GM12878 (cell line): ENCODE measurements at regions not wholly inside any gene's neighbourhood (a gene's known extent, or its start where the extent isn't known, plus 50 kb on each side); places are given as distances from the start of the nearest gene placed in this dataset.

Experiments used
- ATAC-seq: fragments of 200-7000 bp; cut with Tn5 transposase; 3 replicates; pipeline ENCODE4 v1.9.1; 2020; ENCODE audit warnings: mild to moderate bottlenecking, moderate library complexity
- BruUV-seq: library from RNA; stranded (reverse); fragments of 400-500 nt; replicated peaks from 2 replicates; lab custom pipeline; 2021; lab: Mats Ljungman, UMichigan
- CTCF ChIA-PET: fragments of 300-600 bp; sonication (Branson Sonifier 250); formaldehyde crosslinking; extraction: SDS; loops from one replicate; lab custom pipeline; 2021; ENCODE audit warnings: inconsistent platforms; lab: Yijun Ruan, JAX
- POLR2A ChIA-PET: fragments of 350-600 bp; formaldehyde crosslinking; extraction: SDS; loops from one replicate; lab custom pipeline; 2021; ENCODE audit warnings: inconsistent platforms; lab: Charles Lee
- RAD21 ChIA-PET: fragments of 300-600 bp; sonication (Branson Sonifier 250); formaldehyde crosslinking; loops from one replicate; lab custom pipeline; 2023; ENCODE audit warnings: antibody characterized with exemption; ENCODE audit not compliant: unreplicated experiment; lab: Charles Lee
- SMC1A ChIA-PET: fragments of 300-600 bp; sonication (Branson Sonifier 250); formaldehyde crosslinking; loops from one replicate; lab custom pipeline; 2023; ENCODE audit not compliant: unreplicated experiment, uncharacterized antibody; lab: Charles Lee
- DNase-seq: peaks from one replicate; pipeline ENCODE4 v3.0.0-alpha.2; 2011; ENCODE audit warnings: low read depth, low spot score
- FAIRE-seq: peaks from 3 replicates; lab custom pipeline; 2011; peaks lifted over from hg19 to GRCh38; lab: Jason Lieb, UNC
- H2AFZ ChIP-seq: 2 replicates; pipeline ENCODE4 v1.6.0; 2011; ENCODE audit warnings: low read depth, low read length, control low read depth; ENCODE audit not compliant: control insufficient read depth
- H3K27ac ChIP-seq: 2 replicates; pipeline ENCODE4 v1.5.1; 2011; ENCODE audit warnings: control low read depth; ENCODE audit not compliant: control insufficient read depth, insufficient read depth
- H3K27me3 ChIP-seq, 2 experiments: replicated peaks in 1 of 2; 2 replicates each; pipeline versions ENCODE4 v1.6.0 to v1.6.1; 2011; ENCODE audit warnings: low read length in 1 of 2; ENCODE audit not compliant: control insufficient read depth in 2 of 2, insufficient read depth in 2 of 2
- H3K36me3 ChIP-seq, 2 experiments: 2 replicates each; pipeline ENCODE4 v1.5.1; 2011; ENCODE audit warnings: low read length in 1 of 2; ENCODE audit not compliant: control insufficient read depth in 2 of 2, insufficient read depth in 2 of 2
- H3K4me1 ChIP-seq: 2 replicates; pipeline ENCODE4 v1.6.1; 2011; ENCODE audit warnings: mild to moderate bottlenecking, low read length, moderate library complexity, mixed read lengths; ENCODE audit not compliant: control insufficient read depth, insufficient read depth
- H3K4me2 ChIP-seq: 2 replicates; pipeline ENCODE4 v1.6.0; 2011; ENCODE audit warnings: control low read depth; ENCODE audit not compliant: control insufficient read depth, insufficient read depth
- H3K4me3 ChIP-seq: fragments of 200-600 bp; sonication (generic); 2 replicates; pipeline ENCODE4 v1.5.1; 2016
- H3K79me2 ChIP-seq: 2 replicates; pipeline ENCODE4 v1.6.0; 2011; ENCODE audit warnings: low read length; ENCODE audit not compliant: control insufficient read depth, insufficient read depth
- H3K9ac ChIP-seq: 2 replicates; pipeline ENCODE4 v1.8.0; 2011; ENCODE audit warnings: low read length, control low read depth, mixed read lengths; ENCODE audit not compliant: control insufficient read depth, insufficient read depth
- H3K9me3 ChIP-seq: replicated peaks from 3 replicates; pipeline ENCODE4 v1.5.1; 2011; ENCODE audit warnings: mild to moderate bottlenecking, low read length; ENCODE audit not compliant: control insufficient read depth, insufficient read depth
- H4K20me1 ChIP-seq: 2 replicates; pipeline ENCODE4 v1.6.0; 2011; ENCODE audit not compliant: control insufficient read depth, insufficient read depth
- CHD4 ChIP-seq: fragments of 200-600 bp; sonication (generic); IDR thresholded peaks from 2 replicates; pipeline ENCODE4 v1.6.1; 2016; ENCODE audit warnings: mild to moderate bottlenecking
- E4F1 ChIP-seq: fragments of 450-650 bp; IDR thresholded peaks from 2 replicates; pipeline ENCODE4 v1.6.1; 2018; ENCODE audit warnings: borderline replicate concordance, mild to moderate bottlenecking; ENCODE audit not compliant: partially characterized antibody
- HDAC2 ChIP-seq: fragments of 200-600 bp; sonication (generic); IDR thresholded peaks from 2 replicates; pipeline ENCODE4 v1.6.1; 2017
- HDAC6 ChIP-seq: fragments of 200-600 bp; sonication (generic); IDR thresholded peaks from one replicate; pipeline ENCODE4 v1.8.0; 2017; ENCODE audit warnings: antibody characterized with exemption; ENCODE audit not compliant: unreplicated experiment
- MEF2A ChIP-seq: IDR thresholded peaks from 2 replicates; pipeline ENCODE4 v1.6.1; 2011; ENCODE audit warnings: low read depth, mild to moderate bottlenecking, low read length, moderate library complexity; ENCODE audit not compliant: insufficient read depth
- MTA3 ChIP-seq: IDR thresholded peaks from 2 replicates; pipeline ENCODE4 v1.6.1; 2012; ENCODE audit warnings: low read length, inconsistent platforms, borderline replicate concordance
- MXI1 ChIP-seq: fragments of 150-350 bp; IDR thresholded peaks from 2 replicates; pipeline ENCODE4 v1.6.1; 2011; ENCODE audit warnings: low read depth, mild to moderate bottlenecking, inconsistent platforms, low read length, improper control_type of control experiment
- NFXL1 ChIP-seq: fragments of 450-650 bp; IDR thresholded peaks from 2 replicates; pipeline ENCODE4 v1.6.1; 2017; ENCODE audit warnings: antibody characterized with exemption, mild to moderate bottlenecking, borderline replicate concordance
- NFYB ChIP-seq: IDR thresholded peaks from 2 replicates; pipeline ENCODE4 v1.6.1; 2011; ENCODE audit warnings: low read depth, mild to moderate bottlenecking, low read length, improper control_type of control experiment, moderate library complexity; ENCODE audit not compliant: insufficient read depth
- RAD21 ChIP-seq: IDR thresholded peaks from 2 replicates; pipeline ENCODE4 v1.6.1; 2011; ENCODE audit warnings: mild to moderate bottlenecking, low read depth, low read length, moderate library complexity; ENCODE audit not compliant: insufficient read depth
- RCOR1 ChIP-seq: conservative IDR thresholded peaks from 2 replicates; pipeline ENCODE4 v1.6.1; 2012; ENCODE audit warnings: low read depth, low read length, improper control_type of control experiment
- SMARCA5 ChIP-seq: fragments of 450-650 bp; IDR thresholded peaks from 2 replicates; pipeline ENCODE4 v1.6.1; 2017; ENCODE audit warnings: mild to moderate bottlenecking
- ZNF217 ChIP-seq: fragments of 450-650 bp; IDR thresholded peaks from 2 replicates; pipeline ENCODE4 v1.6.1; 2017; ENCODE audit warnings: antibody characterized with exemption, mild to moderate bottlenecking
- WGBS: methylation state at CpG from one replicate; pipeline ENCODE4 v1.1.6; 2016; ENCODE audit warnings: low lambda C conversion rate; ENCODE audit not compliant: insufficient replicate concordance, insufficient coverage; ENCODE audit errors: missing lambda C conversion rate; 5-methylcytosine and 5-hydroxymethylcytosine counted together
- in situ Hi-C: fragments of 300-500 bp; cut with MboI; formaldehyde crosslinking; loops from 9 replicates; pipeline ENCODE4 v1.14.3; 2018; ENCODE audit warnings: mixed read lengths
- intact Hi-C: fragments of 100-400 bp; cut with micrococcal nuclease; formaldehyde crosslinking; loops from one replicate; pipeline ENCODE4 v1.14.2; 2022; ENCODE audit not compliant: unreplicated experiment
- TF ChIP-seq, protein P1 (sequence below): fragments of 450-650 bp; formaldehyde crosslinking; IDR thresholded peaks from 2 replicates; pipeline ENCODE4 v1.4.0; 2020; ENCODE audit warnings: mild to moderate bottlenecking, moderate library complexity
- TF ChIP-seq, protein P2 (sequence below): IDR thresholded peaks from 2 replicates; pipeline ENCODE4 v1.6.1; 2012; ENCODE audit warnings: mild to moderate bottlenecking, low read depth, low read length

DNA sequence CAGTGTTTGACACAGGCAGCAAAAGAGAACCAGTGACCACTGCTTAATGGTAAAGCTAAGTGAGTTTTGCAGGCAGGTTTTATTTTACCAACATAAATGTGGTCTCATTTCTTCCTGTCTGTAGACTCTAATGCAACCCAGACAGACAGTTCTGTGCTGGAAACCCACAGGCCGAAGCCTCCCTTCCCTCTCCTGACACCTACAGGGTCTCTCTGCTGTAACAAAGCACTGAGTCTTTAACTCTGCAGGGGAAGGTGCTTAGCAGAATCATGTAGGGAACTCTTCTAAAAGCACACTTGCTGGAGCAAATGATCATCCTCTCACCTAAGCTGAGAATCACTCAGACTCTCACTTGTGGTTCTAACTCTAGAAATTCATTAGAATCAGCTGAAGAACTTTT, 200.3 kb downstream of the KBTBD8 start:
- FAIRE-seq (peak; percentile 27), DNase-seq (no peak), ATAC-seq (no peak)
- RAD21 ChIA-PET = no interaction called here
- SMC1A ChIA-PET = no interaction called here
- Histone ChIP-seq H3K27ac (no peak overlapping the region), H4K20me1 (no peaks in the 10 kb centered on the region), H3K4me1 (no peaks in the 10 kb centered on the region), H3K4me2 (no peak overlapping the region), H3K79me2 (no peaks in the 10 kb centered on the region), H3K9ac (no peak overlapping the region), H3K9me3 (no peaks in the 10 kb centered on the region), H3K36me3 (no peaks in the 10 kb centered on the region), H3K4me3 (no peak overlapping the region), H3K27me3 (no peaks in the 10 kb centered on the region), H2AFZ (no peak overlapping the region)
- POLR2A ChIA-PET = no interaction called here
- CTCF ChIA-PET = no interaction called here
- intact Hi-C loops (no loop called here), in situ Hi-C loops (no loop called here)
- 47% methylated on average over 1 of the region's 1 CpG for WGBS
- BruUV-seq = no TSS peak
- no peak for TF ChIP-seq HDAC2
- no peak for TF ChIP-seq HDAC6
- TF ChIP-seq CHD4 = no peak
- no peak for TF ChIP-seq NFXL1
- TF ChIP-seq ZNF217 = no peak
- TF ChIP-seq RAD21 = no peak
- no peak for TF ChIP-seq E4F1
- TF ChIP-seq, protein P1, sequence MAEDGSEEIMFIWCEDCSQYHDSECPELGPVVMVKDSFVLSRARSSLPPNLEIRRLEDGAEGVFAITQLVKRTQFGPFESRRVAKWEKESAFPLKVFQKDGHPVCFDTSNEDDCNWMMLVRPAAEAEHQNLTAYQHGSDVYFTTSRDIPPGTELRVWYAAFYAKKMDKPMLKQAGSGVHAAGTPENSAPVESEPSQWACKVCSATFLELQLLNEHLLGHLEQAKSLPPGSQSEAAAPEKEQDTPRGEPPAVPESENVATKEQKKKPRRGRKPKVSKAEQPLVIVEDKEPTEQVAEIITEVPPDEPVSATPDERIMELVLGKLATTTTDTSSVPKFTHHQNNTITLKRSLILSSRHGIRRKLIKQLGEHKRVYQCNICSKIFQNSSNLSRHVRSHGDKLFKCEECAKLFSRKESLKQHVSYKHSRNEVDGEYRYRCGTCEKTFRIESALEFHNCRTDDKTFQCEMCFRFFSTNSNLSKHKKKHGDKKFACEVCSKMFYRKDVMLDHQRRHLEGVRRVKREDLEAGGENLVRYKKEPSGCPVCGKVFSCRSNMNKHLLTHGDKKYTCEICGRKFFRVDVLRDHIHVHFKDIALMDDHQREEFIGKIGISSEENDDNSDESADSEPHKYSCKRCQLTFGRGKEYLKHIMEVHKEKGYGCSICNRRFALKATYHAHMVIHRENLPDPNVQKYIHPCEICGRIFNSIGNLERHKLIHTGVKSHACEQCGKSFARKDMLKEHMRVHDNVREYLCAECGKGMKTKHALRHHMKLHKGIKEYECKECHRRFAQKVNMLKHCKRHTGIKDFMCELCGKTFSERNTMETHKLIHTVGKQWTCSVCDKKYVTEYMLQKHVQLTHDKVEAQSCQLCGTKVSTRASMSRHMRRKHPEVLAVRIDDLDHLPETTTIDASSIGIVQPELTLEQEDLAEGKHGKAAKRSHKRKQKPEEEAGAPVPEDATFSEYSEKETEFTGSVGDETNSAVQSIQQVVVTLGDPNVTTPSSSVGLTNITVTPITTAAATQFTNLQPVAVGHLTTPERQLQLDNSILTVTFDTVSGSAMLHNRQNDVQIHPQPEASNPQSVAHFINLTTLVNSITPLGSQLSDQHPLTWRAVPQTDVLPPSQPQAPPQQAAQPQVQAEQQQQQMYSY (CRISPR knock-in tag) = no peak
- TF ChIP-seq MEF2A = no peak
- no peak for TF ChIP-seq MTA3
- TF ChIP-seq RCOR1 = no peak
- no peak for TF ChIP-seq NFYB
- TF ChIP-seq, protein P2, sequence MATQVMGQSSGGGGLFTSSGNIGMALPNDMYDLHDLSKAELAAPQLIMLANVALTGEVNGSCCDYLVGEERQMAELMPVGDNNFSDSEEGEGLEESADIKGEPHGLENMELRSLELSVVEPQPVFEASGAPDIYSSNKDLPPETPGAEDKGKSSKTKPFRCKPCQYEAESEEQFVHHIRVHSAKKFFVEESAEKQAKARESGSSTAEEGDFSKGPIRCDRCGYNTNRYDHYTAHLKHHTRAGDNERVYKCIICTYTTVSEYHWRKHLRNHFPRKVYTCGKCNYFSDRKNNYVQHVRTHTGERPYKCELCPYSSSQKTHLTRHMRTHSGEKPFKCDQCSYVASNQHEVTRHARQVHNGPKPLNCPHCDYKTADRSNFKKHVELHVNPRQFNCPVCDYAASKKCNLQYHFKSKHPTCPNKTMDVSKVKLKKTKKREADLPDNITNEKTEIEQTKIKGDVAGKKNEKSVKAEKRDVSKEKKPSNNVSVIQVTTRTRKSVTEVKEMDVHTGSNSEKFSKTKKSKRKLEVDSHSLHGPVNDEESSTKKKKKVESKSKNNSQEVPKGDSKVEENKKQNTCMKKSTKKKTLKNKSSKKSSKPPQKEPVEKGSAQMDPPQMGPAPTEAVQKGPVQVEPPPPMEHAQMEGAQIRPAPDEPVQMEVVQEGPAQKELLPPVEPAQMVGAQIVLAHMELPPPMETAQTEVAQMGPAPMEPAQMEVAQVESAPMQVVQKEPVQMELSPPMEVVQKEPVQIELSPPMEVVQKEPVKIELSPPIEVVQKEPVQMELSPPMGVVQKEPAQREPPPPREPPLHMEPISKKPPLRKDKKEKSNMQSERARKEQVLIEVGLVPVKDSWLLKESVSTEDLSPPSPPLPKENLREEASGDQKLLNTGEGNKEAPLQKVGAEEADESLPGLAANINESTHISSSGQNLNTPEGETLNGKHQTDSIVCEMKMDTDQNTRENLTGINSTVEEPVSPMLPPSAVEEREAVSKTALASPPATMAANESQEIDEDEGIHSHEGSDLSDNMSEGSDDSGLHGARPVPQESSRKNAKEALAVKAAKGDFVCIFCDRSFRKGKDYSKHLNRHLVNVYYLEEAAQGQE = no peak
- no peak for TF ChIP-seq SMARCA5
- no peak for TF ChIP-seq MXI1
